HG02981 (cell line): ENCODE measurements at regions not wholly inside any gene's neighbourhood (a gene's known extent, or its start where the extent isn't known, plus 50 kb on each side); places are given as distances from the start of the nearest gene placed in this dataset.
"Not testable (repeated sequence)": the region's sequence is repeated elsewhere in the genome, so short reads cannot be mapped to it uniquely, and the experiment has no call there.

Experiments used
- ATAC-seq: cut with Tn5 transposase; IDR thresholded peaks from one replicate; pipeline ENCODE4 v1.9.1; 2021; ENCODE audit warnings: mild to moderate bottlenecking, moderate library complexity; ENCODE audit not compliant: unreplicated experiment

DNA sequence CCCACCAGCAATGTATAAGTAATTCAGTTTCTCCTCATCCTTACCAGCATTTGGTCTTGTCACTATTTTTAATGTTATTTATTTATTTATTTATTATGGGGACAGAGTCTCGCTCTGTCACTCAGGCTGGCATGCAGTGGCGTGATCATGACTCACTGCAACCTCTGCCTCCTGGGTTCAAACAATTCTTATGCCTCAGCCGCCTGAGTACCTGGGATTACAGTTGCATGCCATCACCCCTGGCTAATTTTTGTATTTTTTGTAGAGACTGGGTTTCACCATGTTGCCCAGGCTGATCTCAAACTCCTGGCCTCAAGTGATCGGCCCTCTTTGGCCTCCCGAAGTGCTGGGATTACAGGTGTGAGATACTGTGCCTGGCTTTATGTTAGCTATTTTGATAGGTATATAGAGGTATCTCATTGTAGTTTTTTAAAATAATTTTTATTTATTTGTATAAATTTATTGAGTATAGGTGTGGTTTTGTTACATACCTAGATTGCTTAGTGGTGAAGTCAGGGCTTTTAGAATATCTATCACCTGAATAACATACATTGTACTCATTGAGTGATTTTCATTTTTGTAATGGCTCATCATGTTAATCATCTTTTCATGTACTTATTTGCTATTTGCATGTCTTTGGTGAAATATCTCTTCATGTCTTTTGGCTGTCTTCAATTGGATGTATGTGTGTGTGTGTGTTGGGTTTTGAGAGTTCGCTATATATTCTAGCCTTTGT is 53.3 kb downstream of the TANC2 start:
- ATAC-seq, result no peak

DNA sequence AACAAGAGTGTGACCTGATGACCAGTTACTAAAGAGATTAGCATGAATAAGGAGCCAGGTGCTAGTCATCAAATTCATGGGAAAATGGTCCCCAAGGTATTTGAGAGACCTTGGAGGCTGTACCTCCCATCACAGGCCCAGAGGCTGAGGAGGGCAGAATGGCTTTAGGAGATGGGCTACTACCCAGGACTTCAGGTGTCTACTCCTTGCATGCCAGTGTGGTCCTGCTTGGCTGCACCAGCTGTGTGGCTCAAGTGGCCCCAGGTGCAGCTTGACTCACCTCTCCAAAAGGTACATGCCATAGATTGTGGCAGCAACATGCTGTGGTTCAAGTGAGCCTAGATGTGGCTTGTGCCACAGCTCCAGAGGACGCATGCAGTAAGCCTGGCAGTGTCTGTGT is 56.5 kb downstream of the TANC2 start:
- ATAC-seq, result no peak

GRCh38 chr17:63023049-63023448 is 57.0 kb downstream of the TANC2 start:
- ATAC-seq, result no peak

DNA sequence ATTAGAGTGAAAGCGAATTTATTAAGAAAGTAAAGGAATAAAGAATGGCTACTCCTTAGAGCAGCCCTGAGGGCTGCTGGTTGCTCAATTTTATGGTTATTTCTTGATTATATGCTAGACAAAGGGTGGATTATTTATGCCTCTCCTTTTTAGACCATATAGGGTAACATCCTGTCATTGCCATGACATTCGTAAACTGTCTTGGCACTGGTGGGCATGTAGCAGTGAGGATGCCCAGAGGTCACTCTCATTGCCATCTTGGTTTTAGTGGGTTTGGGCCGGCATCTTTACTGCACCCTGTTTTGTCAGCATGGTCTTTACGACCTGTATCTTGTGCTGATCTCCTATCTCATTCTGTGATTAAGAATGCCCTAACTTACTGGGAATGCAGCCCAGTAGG is 58.2 kb downstream of the TANC2 start:
- ATAC-seq, result no peak

- ATAC-seq, result no peak
Observed at GRCh38 chr17:63024716-63025115, 58.7 kb downstream of the TANC2 start.

GRCh38 chr17:63025637-63026036 is 59.6 kb downstream of the TANC2 start:
- ATAC-seq, result not testable (repeated sequence)

DNA sequence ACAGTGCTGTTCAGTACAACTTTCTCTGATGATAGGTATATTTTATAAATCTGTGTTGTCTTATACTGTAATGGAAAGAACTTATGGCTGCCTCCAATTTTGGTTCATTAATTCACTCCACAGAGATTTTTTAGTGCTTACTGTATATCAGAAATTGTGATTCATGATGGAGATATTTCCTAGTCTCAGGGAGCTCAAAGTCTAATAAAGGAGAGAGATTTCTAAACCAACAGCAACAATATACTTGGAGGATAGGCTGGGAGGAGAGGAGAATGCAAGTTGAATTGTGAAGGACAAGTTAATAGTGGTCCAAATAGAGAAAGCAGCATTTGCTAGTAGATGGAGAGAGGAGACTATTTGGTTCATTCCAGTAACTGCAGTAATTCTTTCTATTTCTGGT is 63.5 kb downstream of the TANC2 start:
- no peak for ATAC-seq

GRCh38 chr17:63032142-63032541 is 66.1 kb downstream of the TANC2 start:
- no peak for ATAC-seq

- ATAC-seq, result no peak
Observed at GRCh38 chr17:63033142-63033541, 67.1 kb downstream of the TANC2 start.

DNA sequence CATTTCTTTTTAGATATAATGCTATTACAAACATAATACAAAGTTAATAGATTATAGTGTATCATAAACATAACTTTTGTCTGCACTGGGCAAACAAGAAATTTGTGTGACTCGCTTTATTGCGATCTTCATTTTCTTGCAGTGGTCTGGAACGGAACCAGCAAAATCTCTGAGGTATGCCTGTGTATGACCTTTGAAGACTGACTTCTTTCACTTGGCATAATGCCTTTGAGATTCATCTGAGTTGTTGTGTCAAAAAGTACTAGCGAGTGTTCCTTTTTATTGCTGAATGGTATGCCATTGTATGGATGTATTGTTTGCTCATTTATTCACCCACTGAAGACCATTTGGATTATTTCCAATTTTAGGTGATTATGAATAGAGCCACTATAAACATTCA is 69.2 kb downstream of the TANC2 start:
- ATAC-seq, result no peak

GRCh38 chr17:63035695-63036094 is 69.7 kb downstream of the TANC2 start:
- ATAC-seq, result no peak

DNA sequence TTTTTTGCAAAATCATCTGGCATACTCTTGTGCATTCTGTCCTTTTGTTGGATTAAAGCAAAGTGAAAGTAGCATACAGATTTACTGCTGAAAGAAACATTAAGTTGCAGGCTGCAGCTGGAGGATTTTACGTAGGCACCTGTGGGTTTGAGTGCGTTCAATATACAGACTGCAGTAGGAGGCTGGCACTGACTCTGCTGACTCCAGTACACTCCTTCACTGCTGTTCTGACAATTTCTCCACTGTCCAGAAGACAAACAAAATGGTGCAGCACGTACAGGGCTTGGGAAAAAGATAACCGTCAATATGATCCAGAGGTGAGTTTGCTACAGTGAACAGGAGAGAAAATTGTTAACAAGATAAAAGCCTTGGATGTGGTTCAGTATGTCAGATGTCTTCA is 73.3 kb downstream of the TANC2 start:
- ATAC-seq, result no peak

- no peak for ATAC-seq
Observed at GRCh38 chr17:63039899-63040602, 74.0 kb downstream of the TANC2 start.

DNA sequence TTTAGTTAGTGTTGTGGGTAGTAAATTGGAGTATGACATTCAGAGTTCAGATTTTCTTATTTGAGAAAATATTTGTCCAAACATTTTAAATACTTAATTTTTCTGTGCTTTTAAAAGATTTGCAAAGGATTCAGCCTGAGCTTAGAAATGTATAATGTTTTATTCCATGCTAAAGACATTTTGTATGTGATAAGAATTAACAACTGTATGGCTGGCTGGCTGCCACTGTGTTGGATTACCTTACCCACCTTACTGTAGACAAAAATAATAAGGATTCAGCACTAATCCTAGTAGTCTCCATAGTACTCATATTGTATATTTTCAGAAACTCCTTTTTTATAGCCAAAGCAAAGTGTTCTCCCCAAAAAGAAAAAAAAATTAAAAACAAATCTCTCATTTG is 74.8 kb downstream of the TANC2 start:
- ATAC-seq, result no peak

DNA sequence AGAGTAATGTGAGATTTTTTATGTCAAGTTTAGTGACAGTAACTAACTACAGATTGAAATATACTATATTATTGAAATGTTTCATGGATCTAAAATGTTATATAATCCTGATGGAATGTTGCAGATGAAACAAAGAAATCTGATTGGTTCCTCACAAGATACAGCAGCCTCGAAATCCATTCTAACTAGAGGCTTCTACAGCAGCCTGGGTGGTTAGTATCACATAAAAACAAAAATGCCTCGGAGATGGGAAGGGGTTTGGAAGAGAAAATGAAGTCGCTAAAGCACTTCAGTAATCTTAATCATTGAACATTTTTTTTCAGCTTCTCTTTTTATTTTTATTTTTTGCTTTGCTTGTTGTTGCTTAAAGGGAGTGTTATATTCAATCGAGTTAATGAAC is 75.2 kb downstream of the TANC2 start:
- no peak for ATAC-seq

DNA sequence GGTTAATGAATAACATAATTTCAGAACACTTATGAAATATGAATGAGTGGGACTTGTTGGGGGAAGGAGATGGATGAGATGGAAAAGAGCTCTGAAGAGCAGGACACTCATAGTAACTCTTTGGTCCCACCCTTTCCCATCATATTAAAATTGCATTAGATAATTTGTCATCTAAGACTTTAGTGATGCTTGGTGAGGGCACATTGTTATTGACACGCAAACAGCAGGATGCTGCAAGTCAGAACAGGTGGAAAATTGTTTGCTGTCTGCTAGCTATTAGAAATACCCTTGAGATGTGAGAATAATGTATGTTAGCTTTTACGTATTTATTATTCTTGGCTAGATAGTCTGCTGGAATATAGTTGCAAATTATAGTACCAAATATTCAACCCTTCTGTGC is 75.7 kb downstream of the TANC2 start:
- ATAC-seq, result no peak

DNA sequence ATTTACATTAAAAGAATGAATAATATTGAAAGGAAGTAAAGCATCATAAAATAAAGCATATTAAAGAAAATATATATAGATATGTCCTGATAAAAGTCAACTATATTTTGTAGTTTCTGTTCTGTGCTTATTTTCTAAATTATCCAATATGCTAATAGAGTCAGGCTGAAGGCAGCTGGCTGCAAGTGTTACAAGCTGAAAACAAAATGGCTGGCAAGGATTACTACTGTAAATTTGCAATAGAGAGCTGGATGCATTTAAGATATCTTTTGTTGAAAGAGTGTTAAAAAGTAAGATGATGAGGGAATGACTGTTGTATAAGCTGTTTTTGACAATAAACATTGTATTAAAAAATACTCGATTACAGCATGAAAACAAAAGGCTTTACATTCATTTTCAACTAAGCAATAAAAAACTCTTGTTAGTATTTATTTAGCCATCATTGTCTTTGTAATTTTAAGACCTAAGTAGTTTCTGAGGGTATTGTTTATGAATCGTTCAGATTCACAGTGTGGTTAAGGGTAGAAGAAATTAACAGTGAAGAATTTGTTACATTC is 76.3 kb downstream of the TANC2 start:
- no peak for ATAC-seq

DNA sequence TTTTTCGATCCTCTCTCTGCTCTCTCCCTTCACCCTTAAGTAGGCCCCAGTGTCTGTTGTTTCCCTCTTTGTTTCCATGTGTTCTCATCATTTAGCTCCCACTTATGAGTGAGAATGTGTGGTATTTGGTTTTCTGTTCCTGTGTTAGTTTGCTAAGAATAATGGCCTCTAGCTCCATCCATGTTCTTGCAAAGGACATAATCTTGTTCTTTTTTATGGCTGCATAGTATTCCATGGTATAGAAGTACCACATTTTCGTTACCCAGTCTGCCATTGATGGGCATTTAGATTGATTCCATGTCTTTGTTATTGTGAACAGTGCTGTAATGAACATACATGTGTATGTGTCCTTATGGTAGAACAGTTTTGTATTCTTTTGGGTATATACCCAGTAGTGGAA is 91.5 kb downstream of the TANC2 start:
- ATAC-seq, result not testable (repeated sequence)

DNA sequence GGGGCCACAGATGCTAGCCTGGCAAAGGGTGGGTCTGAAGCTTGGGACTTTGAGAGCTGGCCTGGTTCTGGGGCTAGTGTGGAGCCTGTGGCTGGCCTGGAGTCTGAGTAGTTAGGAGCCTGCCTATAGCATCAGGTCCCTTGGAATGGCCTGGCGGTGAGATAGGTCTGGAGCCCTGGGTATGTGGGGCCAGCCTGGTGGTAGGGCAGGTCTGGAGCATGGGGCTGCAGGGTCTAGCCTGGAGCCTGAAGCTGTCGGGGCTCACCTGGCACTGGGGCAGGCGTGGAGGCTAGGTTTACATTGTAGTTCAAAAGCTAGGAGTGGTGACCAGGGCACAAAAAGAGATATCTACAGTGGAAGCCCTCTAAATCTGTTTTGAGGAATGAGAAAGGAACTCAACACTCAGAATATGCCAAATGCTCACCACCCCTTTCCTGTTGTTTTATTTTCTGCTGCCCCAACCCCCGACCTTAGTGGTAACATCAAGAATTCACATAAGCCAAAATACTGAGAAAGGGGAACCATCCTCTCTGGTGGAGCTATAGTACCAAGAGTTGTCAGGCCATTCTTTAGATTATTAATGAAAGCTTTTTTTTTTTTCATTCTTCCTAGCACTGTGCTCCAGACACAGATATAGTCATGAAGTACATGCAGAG is 100.3 kb downstream of the TANC2 start:
- no peak for ATAC-seq

GRCh38 chr17:63069245-63069644 is 103.2 kb downstream of the TANC2 start:
- ATAC-seq, result no peak

DNA sequence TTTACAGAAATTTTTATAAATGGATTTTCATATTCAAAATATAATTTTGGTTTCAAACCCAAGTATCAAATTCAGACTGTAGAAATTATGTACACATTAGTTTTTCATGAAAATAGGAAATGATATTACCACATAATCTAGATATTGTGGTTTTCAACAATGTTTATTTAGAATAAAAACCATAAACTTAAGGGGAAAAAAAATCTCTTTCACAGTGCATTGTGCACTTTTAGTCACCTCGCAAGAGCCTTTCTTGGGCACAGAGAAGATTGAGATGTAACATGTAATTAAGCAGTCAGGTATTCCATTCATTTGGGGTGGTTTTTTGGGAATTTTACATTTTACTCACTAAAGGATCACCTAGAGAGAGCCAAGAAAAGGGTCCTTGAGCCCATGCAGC is 104.0 kb downstream of the TANC2 start:
- ATAC-seq, result no peak

GRCh38 chr17:63071797-63072196 is 105.8 kb downstream of the TANC2 start:
- no peak for ATAC-seq
